ENCODE measurements at regions not wholly inside any gene's neighbourhood (a gene's known extent, or its start where the extent isn't known, plus 50 kb on each side); places are given as distances from the start of the nearest gene placed in this dataset.

GRCh38 chr7:18402488-18403183, 92.9 kb upstream of the HDAC9 start:
- no peak for DNase-seq (ENCODE audit: low read depth in 4 of 6, low spot score in 6 of 6)
- Histone ChIP-seq H3K27me3 (ENCODE audit: control insufficient read depth, insufficient read depth, low read length) (no peaks in the 10 kb centered on the region), H3K36me3 (ENCODE audit: control insufficient read depth, insufficient read depth, low read length) (no peaks in the 10 kb centered on the region)

GRCh38 chr7:18405726-18406125, 89.8 kb upstream of the HDAC9 start:
- H3K9me3 ChIP-seq (ENCODE audit: control insufficient read depth, insufficient read depth, low read length), result no peaks in the 10 kb centered on the region
- no peak for DNase-seq (ENCODE audit: low read depth in 4 of 6, low spot score in 6 of 6)
- H3K36me3 ChIP-seq (ENCODE audit: control insufficient read depth, insufficient read depth, low read length), result no peaks in the 10 kb centered on the region
- no peak overlapping the region for H3K27ac ChIP-seq (ENCODE audit: low read depth, low read length)
- H3K27me3 ChIP-seq (ENCODE audit: control insufficient read depth, insufficient read depth, low read length), result no peaks in the 10 kb centered on the region
- no peak overlapping the region for H3K4me3 ChIP-seq (ENCODE audit: low read depth, low read length)
- WGBS (ENCODE audit: insufficient coverage), result 80% methylated on average over 1 of the region's 1 CpG
- no peaks in the 10 kb centered on the region for H3K4me1 ChIP-seq (ENCODE audit: control insufficient read depth, insufficient read depth, low read length)

More at GRCh38 chr7:18402488-18403183, 92.9 kb upstream of the HDAC9 start:
- H3K4me3 ChIP-seq (ENCODE audit: low read depth, low read length), result no peak overlapping the region
- no peaks in the 10 kb centered on the region for H3K9me3 ChIP-seq (ENCODE audit: control insufficient read depth, insufficient read depth, low read length)
- no peaks in the 10 kb centered on the region for H3K4me1 ChIP-seq (ENCODE audit: control insufficient read depth, insufficient read depth, low read length)
- no peak overlapping the region for H3K27ac ChIP-seq (ENCODE audit: low read depth, low read length)
- WGBS (ENCODE audit: insufficient coverage), result 100% methylated on average over 2 of the region's 5 CpGs

- no peaks in the 10 kb centered on the region for H3K36me3 ChIP-seq (ENCODE audit: control insufficient read depth, insufficient read depth, low read length)
Observed at GRCh38 chr7:18407385-18407784, 88.2 kb upstream of the HDAC9 start.

GRCh38 chr7:18408461-18408860, 87.1 kb upstream of the HDAC9 start:
- Histone ChIP-seq H3K4me3 (ENCODE audit: low read depth, low read length) (no peak overlapping the region), H3K27ac (ENCODE audit: low read depth, low read length) (no peak overlapping the region), H3K27me3 (ENCODE audit: control insufficient read depth, insufficient read depth, low read length) (no peaks in the 10 kb centered on the region), H3K9me3 (ENCODE audit: control insufficient read depth, insufficient read depth, low read length) (no peaks in the 10 kb centered on the region), H3K36me3 (ENCODE audit: control insufficient read depth, insufficient read depth, low read length) (no peaks in the 10 kb centered on the region), H3K4me1 (ENCODE audit: control insufficient read depth, insufficient read depth, low read length) (no peaks in the 10 kb centered on the region)
- no CpG with 5 or more reads among the region's 2 CpGs for WGBS (ENCODE audit: insufficient coverage)
- DNase-seq (ENCODE audit: low read depth in 4 of 6, low spot score in 6 of 6), result no peak

More at GRCh38 chr7:18407385-18407784, 88.2 kb upstream of the HDAC9 start:
- Histone ChIP-seq H3K27ac (ENCODE audit: low read depth, low read length) (no peak overlapping the region), H3K27me3 (ENCODE audit: control insufficient read depth, insufficient read depth, low read length) (no peaks in the 10 kb centered on the region), H3K4me1 (ENCODE audit: control insufficient read depth, insufficient read depth, low read length) (no peaks in the 10 kb centered on the region), H3K9me3 (ENCODE audit: control insufficient read depth, insufficient read depth, low read length) (no peaks in the 10 kb centered on the region), H3K4me3 (ENCODE audit: low read depth, low read length) (no peak overlapping the region)
- no peak for DNase-seq (ENCODE audit: low read depth in 4 of 6, low spot score in 6 of 6)
- WGBS (ENCODE audit: insufficient coverage), result 40% methylated on average over 1 of the region's 4 CpGs

DNA sequence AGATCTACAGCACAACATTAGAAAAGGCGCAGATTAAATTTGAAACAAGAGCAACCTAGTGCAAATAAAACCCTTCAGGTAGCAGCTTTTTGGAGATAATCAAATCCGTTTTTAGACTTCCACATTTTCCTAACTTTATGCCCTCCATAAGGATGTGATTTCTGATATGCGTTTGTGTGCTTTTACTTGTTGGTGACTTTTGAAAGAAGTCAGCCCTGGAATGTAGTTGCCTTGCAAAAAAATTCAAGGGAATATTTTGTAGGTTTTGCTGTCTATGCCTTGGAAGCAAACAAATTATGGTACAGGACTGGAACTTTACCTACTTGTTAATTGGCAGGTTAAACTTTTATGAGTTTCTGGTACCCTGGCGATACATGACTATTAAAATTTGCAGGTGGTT, 86.7 kb upstream of the HDAC9 start:
- no peaks in the 10 kb centered on the region for H3K9me3 ChIP-seq (ENCODE audit: control insufficient read depth, insufficient read depth, low read length)
- no peak for DNase-seq (ENCODE audit: low read depth in 4 of 6, low spot score in 6 of 6)
- no peaks in the 10 kb centered on the region for H3K27me3 ChIP-seq (ENCODE audit: control insufficient read depth, insufficient read depth, low read length)
- no peak overlapping the region for H3K27ac ChIP-seq (ENCODE audit: low read depth, low read length)
- no peaks in the 10 kb centered on the region for H3K4me1 ChIP-seq (ENCODE audit: control insufficient read depth, insufficient read depth, low read length)
- WGBS (ENCODE audit: insufficient coverage), result 86% methylated on average over 1 of the region's 4 CpGs
- no peaks in the 10 kb centered on the region for H3K36me3 ChIP-seq (ENCODE audit: control insufficient read depth, insufficient read depth, low read length)
- H3K4me3 ChIP-seq (ENCODE audit: low read depth, low read length), result no peak overlapping the region

DNA sequence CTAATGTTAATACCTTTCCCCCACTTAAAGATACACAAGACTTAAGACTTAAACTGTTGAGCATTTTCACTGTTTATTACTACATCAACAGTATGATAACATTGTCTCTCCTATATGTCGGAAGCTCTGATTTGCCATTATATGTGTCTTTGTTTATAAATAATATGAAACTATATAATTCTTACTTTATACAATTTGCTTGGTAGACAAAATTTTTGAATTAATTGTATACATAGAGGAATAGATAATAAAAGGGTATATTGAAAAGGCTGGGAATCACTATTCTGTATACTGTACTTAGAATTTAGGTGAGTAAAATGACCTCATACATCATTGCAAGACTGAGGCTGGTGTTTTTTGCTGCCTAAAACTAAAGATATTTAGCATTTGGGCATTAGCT, 82.1 kb upstream of the HDAC9 start:
- Histone ChIP-seq H3K27ac (ENCODE audit: low read depth, low read length) (no peak overlapping the region), H3K36me3 (ENCODE audit: control insufficient read depth, insufficient read depth, low read length) (no peaks in the 10 kb centered on the region), H3K4me1 (ENCODE audit: control insufficient read depth, insufficient read depth, low read length) (no peaks in the 10 kb centered on the region), H3K27me3 (ENCODE audit: control insufficient read depth, insufficient read depth, low read length) (no peaks in the 10 kb centered on the region), H3K4me3 (ENCODE audit: low read depth, low read length) (no peak overlapping the region), H3K9me3 (ENCODE audit: control insufficient read depth, insufficient read depth, low read length) (no peaks in the 10 kb centered on the region)
- no peak for DNase-seq (ENCODE audit: low read depth in 4 of 6, low spot score in 6 of 6)
- WGBS (ENCODE audit: insufficient coverage), result no CpG with 5 or more reads among the region's 1 CpG

DNA sequence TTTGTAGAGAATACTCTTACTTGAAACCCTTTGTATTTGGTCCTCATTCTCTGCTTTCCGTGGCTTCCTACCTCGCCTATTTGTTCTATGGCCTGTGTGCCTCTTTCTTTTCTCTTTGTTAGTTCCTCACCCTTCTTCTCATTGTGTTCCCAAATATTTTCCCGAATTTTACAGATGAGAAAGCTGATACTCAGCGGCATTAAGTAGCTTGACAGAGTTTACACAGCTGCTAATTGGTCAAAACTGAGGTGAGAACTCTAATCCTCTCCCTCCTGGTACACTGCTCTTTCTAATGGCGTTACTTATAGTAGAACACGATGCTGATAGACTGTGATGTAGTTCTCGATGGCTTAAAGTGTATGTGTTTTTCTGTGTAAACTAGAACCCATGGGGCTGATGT, 80.7 kb upstream of the HDAC9 start:
- WGBS (ENCODE audit: insufficient coverage), result 81% methylated on average over 4 of the region's 7 CpGs
- Histone ChIP-seq H3K36me3 (ENCODE audit: control insufficient read depth, insufficient read depth, low read length) (no peaks in the 10 kb centered on the region), H3K4me1 (ENCODE audit: control insufficient read depth, insufficient read depth, low read length) (no peaks in the 10 kb centered on the region), H3K27ac (ENCODE audit: low read depth, low read length) (no peak overlapping the region), H3K9me3 (ENCODE audit: control insufficient read depth, insufficient read depth, low read length) (no peaks in the 10 kb centered on the region), H3K27me3 (ENCODE audit: control insufficient read depth, insufficient read depth, low read length) (no peaks in the 10 kb centered on the region), H3K4me3 (ENCODE audit: low read depth, low read length) (no peak overlapping the region)
- DNase-seq (ENCODE audit: low read depth in 4 of 6, low spot score in 6 of 6), result no peak

DNA sequence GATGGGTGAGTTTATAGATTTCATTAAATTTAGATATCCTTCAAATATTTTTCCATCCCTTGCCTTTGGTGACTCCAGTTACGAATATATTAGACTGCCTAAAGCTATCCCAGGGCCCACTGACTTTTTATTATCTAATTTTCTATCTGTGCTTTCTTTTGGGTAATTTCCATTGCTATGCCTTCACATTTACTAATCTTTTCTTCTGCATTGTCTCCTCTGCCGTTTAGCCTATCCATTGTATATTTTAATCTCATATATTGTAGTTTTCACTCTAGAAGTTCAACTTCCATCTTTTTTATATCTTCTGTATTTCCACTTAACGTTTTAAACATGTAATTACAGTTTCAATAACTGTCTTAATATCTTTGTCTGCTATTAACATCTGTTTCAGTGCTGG, 78.6 kb upstream of the HDAC9 start:
- H3K4me3 ChIP-seq (ENCODE audit: low read depth, low read length), result no peak overlapping the region
- no peaks in the 10 kb centered on the region for H3K27me3 ChIP-seq (ENCODE audit: control insufficient read depth, insufficient read depth, low read length)
- no peak overlapping the region for H3K27ac ChIP-seq (ENCODE audit: low read depth, low read length)
- H3K4me1 ChIP-seq (ENCODE audit: control insufficient read depth, insufficient read depth, low read length), result no peaks in the 10 kb centered on the region
- H3K36me3 ChIP-seq (ENCODE audit: control insufficient read depth, insufficient read depth, low read length), result no peaks in the 10 kb centered on the region
- H3K9me3 ChIP-seq (ENCODE audit: control insufficient read depth, insufficient read depth, low read length), result no peaks in the 10 kb centered on the region
- no peak for DNase-seq (ENCODE audit: low read depth in 4 of 6, low spot score in 6 of 6)
- 83% methylated on average over 1 of the region's 3 CpGs for WGBS (ENCODE audit: insufficient coverage)

DNA sequence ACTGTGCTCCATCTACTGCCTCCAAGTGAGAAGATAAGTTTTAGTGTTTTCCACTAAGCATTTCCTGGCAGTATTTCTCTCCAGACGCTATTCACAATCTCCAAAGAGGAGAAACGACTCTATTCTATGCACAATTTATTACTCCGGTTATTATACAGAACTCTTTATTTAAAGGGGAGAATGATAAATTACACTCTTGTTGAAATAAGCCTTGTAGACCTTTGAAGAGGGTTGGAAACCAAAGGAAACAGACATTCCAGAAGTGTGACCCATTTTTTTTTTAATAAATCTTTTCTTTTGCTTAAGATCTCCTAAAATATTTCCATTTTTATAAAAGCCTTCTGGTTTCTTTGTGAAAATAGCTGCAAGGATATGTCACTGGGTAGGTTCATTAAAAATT, 76.1 kb upstream of the HDAC9 start:
- H3K36me3 ChIP-seq (ENCODE audit: control insufficient read depth, insufficient read depth, low read length), result no peaks in the 10 kb centered on the region
- H3K4me3 ChIP-seq (ENCODE audit: low read depth, low read length), result no peak overlapping the region
- no peaks in the 10 kb centered on the region for H3K27me3 ChIP-seq (ENCODE audit: control insufficient read depth, insufficient read depth, low read length)
- no peaks in the 10 kb centered on the region for H3K9me3 ChIP-seq (ENCODE audit: control insufficient read depth, insufficient read depth, low read length)
- no CpG with 5 or more reads among the region's 3 CpGs for WGBS (ENCODE audit: insufficient coverage)
- DNase-seq (ENCODE audit: low read depth in 4 of 6, low spot score in 6 of 6), result no peak
- no peak overlapping the region for H3K27ac ChIP-seq (ENCODE audit: low read depth, low read length)
- no peaks in the 10 kb centered on the region for H3K4me1 ChIP-seq (ENCODE audit: control insufficient read depth, insufficient read depth, low read length)

DNA sequence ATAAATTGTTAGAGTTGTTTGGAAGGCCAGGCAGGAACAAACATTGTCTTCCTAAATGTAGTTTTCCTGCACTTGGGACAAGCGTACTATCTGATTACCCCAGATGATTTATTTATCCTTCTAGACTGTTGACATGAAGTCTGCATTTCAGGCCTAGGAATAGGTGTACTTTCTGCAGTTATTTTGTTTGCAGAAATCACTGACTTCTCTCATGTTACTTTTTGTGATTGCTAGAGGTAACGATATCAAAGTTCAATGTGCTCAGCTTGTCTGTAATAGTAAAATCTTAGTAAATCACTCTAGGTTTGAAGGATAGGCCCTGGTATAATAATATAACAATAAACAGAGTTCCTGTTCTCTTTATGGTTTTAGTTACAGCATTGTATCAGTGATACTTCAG, 75.4 kb upstream of the HDAC9 start:
- Histone ChIP-seq H3K9me3 (ENCODE audit: control insufficient read depth, insufficient read depth, low read length) (no peaks in the 10 kb centered on the region), H3K27ac (ENCODE audit: low read depth, low read length) (no peak overlapping the region), H3K4me3 (ENCODE audit: low read depth, low read length) (no peak overlapping the region), H3K27me3 (ENCODE audit: control insufficient read depth, insufficient read depth, low read length) (no peaks in the 10 kb centered on the region), H3K4me1 (ENCODE audit: control insufficient read depth, insufficient read depth, low read length) (no peaks in the 10 kb centered on the region), H3K36me3 (ENCODE audit: control insufficient read depth, insufficient read depth, low read length) (no peaks in the 10 kb centered on the region)
- no CpG with 5 or more reads among the region's 2 CpGs for WGBS (ENCODE audit: insufficient coverage)
- no peak for DNase-seq (ENCODE audit: low read depth in 4 of 6, low spot score in 6 of 6)

Measured in spinal cord (tissue), 9 donors.